COLO829 (cell line): ENCODE measurements at regions not wholly inside any gene's neighbourhood (a gene's known extent, or its start where the extent isn't known, plus 50 kb on each side); places are given as distances from the start of the nearest gene placed in this dataset.

Experiments
- DNase-seq: peaks from one replicate; pipeline ENCODE4 v3.0.0; 2012; ENCODE audit warnings: low spot score

GRCh38 chr4:125951261-125951887 lies 636.6 kb downstream of the FAT4 start:
- DNase-seq, result peak; percentile 12

DNA sequence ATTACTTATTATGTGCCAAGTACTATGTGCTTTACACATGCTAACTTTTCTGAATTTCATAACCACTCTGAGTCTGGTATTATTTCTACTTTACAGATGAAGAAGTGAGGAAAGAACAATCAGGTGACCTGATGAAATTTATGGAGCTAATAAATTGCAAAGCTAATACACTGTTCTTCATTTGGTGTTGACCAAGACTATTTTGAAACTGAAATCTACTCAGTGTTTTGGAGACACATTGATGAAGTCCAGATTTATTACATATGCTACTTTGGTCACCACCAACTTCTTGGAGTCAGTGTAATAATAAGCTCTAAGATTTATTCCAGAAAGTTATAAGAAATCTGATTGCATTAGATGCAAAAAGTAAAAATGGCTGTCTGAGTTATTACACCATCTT lies 637.9 kb downstream of the FAT4 start:
- DNase-seq, result no peak

GRCh38 chr4:125956276-125956675 lies 641.5 kb downstream of the FAT4 start:
- DNase-seq, result no peak

DNA sequence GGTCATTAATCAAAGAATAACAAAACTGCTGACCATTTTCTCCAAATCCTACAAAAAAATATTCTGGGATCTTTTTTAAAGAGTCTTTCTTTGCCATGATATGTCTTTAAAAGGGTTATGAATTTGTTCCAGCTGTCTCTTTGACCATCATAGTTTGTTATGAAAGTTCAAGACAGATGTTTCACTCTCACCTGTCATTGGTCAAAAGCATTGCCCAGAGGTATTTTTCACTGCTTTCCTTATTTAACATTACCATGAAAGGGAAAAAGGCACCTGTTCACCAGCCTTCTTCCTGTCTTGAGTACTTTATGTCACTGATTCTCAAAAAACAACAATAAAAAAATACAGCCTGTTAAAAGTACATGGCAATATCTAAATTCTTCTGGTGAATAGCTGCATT lies 643.8 kb downstream of the FAT4 start:
- DNase-seq, result no peak

DNA sequence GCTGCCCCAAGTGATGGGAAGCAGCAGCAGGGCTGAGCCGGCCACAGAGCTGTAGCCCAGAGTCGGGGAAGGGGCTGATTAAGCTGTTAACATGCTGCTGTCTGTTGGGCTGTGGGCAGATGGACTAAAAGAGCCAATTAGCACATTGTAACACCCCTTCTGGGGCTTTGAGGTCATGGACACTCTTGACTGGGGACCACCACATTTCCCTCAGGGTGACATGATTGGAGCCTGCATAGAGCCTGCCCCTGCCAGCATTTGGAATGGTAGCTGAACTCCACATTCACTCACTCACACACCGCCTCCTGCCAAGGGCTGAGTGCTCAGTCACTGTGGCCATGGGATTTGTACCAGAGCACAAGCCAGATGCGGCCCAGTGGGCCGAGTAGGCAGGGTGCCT lies 646.9 kb downstream of the FAT4 start:
- no peak for DNase-seq

DNA sequence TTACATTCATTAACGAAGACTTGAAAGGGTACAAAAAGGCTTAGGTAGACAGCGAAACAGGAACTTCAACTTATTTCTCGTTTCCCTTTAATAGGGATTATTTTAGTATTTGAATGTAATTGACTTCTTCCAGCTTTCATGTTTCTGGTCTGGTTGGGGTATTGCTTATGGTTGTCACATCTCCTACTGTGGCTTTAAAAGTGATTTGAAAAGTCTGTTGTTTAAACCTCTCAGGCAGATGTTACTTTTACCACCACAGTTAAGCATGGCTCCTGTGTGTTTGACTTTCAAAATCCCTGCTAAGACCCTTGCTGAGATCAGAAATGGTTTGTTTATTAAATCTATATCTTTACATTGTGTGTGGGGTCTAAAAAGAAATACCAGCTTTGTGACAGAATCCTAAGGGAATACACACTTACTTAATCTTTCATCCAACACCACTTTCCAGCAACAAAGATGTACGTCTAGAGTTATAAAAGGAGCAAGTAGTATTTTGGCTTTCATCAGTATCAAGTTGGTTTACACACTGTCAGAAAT lies 661.2 kb downstream of the FAT4 start:
- no peak for DNase-seq

DNA sequence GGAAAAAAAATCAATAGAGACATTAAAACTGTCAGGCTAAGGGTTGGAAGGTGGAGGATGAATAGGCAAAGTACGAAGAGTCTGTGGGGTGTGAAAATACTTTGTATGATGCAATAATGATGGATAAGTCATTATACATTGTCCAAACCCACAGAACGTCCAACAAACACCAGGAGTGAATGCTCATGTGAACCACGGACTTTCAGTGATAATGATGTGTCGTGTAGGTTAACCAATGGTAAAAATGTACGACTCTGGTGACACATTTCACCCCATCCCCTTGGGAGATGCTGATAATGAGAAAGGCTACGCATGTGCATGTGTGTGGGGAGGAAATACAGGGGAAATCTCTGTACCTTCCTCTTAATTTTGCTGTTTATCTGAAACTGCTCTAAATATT lies 665.2 kb downstream of the FAT4 start:
- DNase-seq, result no peak

- no peak for DNase-seq
These were observed 668.4 kb downstream of the FAT4 start for GRCh38 chr4:125983168-125983567.

DNA sequence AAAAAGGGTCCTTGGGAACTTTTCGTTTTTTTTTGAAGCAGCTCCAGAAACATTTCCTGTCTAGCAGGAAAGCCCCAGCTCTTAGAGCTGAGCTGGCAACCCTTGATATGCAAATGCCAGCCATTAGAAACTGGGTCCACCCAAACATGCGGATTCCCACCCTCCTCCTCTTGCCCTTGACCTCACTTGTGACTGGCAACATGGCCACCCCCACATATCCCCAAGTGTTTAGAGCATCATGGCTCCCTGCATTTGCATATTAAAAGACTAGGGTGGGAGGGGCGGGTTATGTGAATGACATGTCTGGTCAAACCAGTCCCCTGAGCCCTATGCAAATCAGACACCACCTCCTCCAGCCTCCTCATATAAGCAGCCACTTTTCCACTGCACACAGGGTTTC lies 671.1 kb downstream of the FAT4 start:
- DNase-seq, result no peak

- no peak for DNase-seq
These were observed 671.6 kb downstream of the FAT4 start for GRCh38 chr4:125986307-125986706.

GRCh38 chr4:125988464-125988863 lies 673.7 kb downstream of the FAT4 start:
- DNase-seq, result no peak

- DNase-seq, result no peak
These were observed 676.6 kb downstream of the FAT4 start for GRCh38 chr4:125991398-125991797.

DNA sequence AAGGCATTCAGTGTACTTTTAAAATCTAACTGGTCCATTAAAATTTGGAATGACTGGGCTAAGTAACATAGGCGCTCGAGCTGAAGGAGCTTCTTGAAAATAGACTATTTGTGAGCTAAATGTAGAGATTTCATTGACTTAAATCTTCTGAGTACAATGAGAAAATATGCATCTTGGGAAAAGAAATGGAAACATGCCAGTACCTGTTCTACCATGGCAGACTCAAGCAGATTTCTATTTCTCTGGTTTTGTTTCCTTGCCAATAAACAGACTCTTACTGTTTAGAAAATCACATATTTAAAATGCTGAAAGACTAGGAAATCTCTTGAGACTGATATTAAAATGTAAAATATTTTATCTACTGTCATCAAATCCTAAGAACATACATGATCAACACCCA lies 678.1 kb downstream of the FAT4 start:
- no peak for DNase-seq

DNA sequence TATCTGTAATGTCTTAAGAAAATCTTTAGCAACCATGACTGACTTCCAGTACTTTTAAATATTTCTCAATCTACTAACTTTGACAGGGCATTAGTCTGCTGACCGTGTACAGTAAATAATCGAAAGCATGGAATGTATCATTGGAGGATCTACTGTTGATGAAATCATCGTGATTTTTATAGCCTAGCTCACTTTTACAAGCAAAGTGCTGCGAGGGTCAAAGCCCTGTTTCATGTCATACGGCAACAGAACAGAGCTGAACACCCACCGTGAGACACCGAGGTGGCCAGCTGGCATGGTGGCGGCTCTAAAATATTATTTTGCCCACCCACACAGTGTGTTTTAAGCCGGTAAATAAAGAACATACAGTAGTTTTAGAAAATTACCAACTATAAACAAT lies 679.3 kb downstream of the FAT4 start:
- DNase-seq, result no peak

GRCh38 chr4:125994430-125994829 lies 679.7 kb downstream of the FAT4 start:
- DNase-seq, result no peak

DNA sequence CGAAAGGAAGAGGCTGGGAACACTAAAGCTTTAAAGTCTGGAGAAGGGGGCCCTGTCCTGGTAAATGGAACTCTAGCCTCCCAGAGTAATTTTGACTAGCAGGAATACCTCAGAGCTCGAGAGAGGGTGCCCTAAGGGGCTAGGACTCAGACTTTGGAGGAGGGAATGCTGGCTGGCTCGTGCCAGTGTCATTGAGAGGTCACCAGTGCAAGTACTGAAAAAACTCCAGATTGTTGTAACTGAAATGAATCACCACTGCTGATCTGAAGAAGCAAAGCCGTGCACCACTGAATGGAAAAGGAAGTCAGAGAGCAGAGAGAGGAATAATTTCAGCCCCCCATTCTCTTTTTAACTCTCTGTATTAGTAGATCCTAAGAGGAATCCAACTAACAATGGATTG lies 690.2 kb downstream of the FAT4 start:
- DNase-seq, result peak; percentile 58

- DNase-seq, result no peak
These were observed 692.4 kb downstream of the FAT4 start for GRCh38 chr4:126007142-126007541.

- DNase-seq, result no peak
These were observed 698.0 kb downstream of the FAT4 start for GRCh38 chr4:126012691-126013290.

DNA sequence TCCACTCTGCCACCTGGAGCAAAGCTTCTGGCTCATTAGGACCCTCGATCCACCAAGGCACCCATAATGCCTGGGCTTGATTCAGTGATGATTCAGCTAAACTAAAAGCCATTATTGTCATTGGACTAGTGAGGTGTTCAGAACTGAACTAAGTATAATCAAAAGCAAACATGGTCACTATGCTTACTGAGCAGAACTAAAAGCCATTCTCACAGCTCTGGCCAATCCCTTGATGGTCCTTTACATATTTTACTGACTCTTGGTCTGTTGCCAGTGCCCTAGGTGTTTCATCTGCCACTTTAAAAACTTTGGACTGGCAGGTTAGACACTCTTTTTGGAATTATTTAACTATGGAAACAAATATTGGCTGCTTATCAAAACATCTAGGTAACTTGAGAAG lies 703.5 kb downstream of the FAT4 start:
- no peak for DNase-seq

DNA sequence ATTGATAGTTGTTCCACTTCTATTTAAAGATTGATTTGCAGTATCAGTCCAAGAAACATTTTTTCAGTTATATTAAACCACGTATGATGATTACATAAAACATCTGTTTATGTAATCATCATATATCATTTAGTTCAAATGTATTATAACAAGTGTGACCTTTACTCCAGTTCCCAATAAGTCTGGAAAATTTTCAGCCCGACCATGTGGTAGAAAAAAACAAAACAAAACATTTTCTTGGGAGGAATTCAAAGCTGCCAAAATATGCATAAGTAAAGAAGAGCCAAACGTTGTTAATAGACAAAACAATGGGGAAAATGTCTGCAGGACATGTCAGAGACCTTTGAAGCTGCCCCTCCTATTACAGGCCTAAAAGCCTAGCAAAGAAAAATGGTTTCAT lies 709.1 kb downstream of the FAT4 start:
- no peak for DNase-seq

DNA sequence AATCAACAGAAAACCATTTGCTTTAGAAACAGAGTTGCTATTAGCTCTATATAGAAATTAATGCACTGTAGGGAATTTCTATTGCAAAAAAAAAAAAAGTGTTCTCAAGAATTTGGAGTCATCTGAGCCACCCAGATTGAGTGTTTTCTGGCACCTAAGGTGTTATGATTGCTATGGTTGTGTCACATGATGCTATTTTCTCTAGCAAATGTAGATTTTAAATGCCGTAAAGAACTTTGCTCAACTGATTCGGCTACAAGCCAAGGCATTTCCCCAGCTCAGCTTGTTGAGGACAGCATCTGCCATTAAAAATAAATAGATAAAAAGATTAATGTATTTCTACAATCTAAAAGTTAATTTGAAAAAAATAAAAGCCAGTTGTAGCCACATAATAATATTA lies 712.8 kb downstream of the FAT4 start:
- DNase-seq, result no peak

DNA sequence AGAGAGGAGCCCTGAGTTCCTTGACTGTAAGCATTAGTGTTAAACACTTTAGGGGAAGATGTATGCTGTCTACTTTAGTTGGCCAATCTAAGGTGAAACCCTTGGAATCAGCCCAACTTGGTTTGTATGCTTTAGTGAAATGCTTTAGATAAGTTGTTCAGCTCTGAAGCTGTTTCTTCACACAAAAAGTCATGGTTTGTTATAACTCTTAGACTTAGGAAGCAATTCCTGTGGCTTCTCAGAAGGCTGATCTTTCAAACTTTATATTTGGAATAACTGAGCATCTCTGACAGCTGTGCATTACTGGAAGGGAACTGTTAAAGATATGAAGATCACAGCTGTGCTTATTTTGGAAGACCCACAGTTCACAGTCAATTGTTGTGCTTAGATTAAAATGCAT lies 714.1 kb downstream of the FAT4 start:
- DNase-seq, result no peak

DNA sequence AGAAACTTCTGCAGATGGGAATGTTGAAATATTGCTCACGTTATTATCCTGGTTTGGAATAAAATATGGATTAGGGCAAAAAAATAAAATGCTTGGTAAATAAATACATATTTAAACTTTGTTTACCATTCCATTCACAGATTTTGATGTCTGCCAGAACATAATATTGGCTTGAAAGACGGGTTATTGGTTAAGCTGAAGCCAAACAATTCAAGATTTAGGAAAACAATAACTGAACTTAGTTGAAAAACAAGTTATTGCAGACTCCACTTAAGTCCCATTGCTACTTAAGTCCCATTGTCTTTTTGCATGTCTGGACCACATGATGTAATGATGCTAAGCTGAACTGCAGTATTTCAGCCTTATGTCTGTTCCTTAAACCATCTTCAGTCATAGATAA lies 722.5 kb downstream of the FAT4 start:
- no peak for DNase-seq

DNA sequence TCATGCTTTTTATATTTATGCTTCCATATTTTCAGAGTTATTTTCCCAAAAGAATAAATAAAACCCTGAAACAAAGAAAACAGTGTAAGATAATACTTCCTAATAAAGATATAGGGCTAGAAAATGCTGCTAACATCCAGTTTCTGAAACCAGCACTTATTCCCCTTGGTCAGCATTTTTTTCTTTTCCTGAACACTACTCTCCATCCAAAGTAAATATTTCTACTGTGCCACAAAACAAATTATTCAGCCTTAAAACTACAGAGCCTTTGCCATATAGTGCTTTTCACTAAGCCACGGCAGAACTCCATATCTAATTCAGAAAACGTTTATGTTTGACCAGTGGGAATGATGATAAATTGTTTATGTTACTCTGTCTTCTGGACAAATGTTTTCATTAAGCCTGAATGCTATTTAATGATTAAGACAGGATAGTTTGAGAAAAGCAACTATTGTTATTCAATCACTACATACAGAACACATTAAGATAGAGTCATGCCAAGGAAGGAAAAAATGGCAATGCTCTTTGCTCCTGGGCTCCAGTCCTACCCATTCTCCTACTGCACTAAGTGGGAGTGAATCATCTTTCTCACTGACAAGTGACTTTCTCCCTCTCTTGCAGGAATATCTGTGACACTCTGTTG lies 723.9 kb downstream of the FAT4 start:
- no peak for DNase-seq
